GM23248 (cell line): ENCODE measurements at regions not wholly inside any gene's neighbourhood (a gene's known extent, or its start where the extent isn't known, plus 50 kb on each side); places are given as distances from the start of the nearest gene placed in this dataset.

ENCODE experiments used
- DNase-seq: peaks from one replicate; pipeline ENCODE4 v3.0.0-alpha.2; 2015
- H2AFZ ChIP-seq: fragments of 200-600 bp; sonication (generic); 2 replicates; pipeline ENCODE4 v1.6.1; 2016; ENCODE audit warnings: antibody characterized with exemption
- H3F3A ChIP-seq: fragments of 200-600 bp; sonication (generic); 2 replicates; pipeline ENCODE4 v1.6.1; 2016; ENCODE audit warnings: mild to moderate bottlenecking, antibody characterized with exemption, mixed run types; ENCODE audit not compliant: insufficient read depth
- H3K27ac ChIP-seq: fragments of 200-600 bp; sonication (generic); 2 replicates; pipeline ENCODE4 v1.5.1; 2016; ENCODE audit warnings: mild to moderate bottlenecking
- H3K27me3 ChIP-seq: fragments of 200-600 bp; sonication (generic); replicated peaks from 2 replicates; pipeline ENCODE4 v1.6.1; 2016; ENCODE audit warnings: mild to moderate bottlenecking; ENCODE audit not compliant: insufficient read depth
- H3K36me3 ChIP-seq: fragments of 200-600 bp; sonication (generic); 2 replicates; pipeline ENCODE4 v1.6.1; 2016; ENCODE audit warnings: low read depth, mild to moderate bottlenecking
- H3K4me1 ChIP-seq: fragments of 200-600 bp; sonication (generic); 2 replicates; pipeline ENCODE4 v1.6.1; 2016; ENCODE audit warnings: mild to moderate bottlenecking; ENCODE audit not compliant: insufficient read depth
- H3K4me2 ChIP-seq: fragments of 200-600 bp; sonication (generic); one replicate; pipeline ENCODE4 v1.6.1; 2016; ENCODE audit warnings: mild to moderate bottlenecking; ENCODE audit not compliant: unreplicated experiment
- H3K4me3 ChIP-seq: fragments of 200-600 bp; sonication (generic); 2 replicates; pipeline ENCODE4 v1.5.1; 2016; ENCODE audit warnings: mild to moderate bottlenecking
- H3K79me2 ChIP-seq: fragments of 200-600 bp; sonication (generic); 2 replicates; pipeline ENCODE4 v1.6.1; 2016; ENCODE audit warnings: mild to moderate bottlenecking; ENCODE audit not compliant: insufficient read depth
- H3K9ac ChIP-seq: fragments of 200-600 bp; sonication (generic); 2 replicates; pipeline ENCODE4 v1.6.1; 2016; ENCODE audit warnings: mild to moderate bottlenecking
- H3K9me2 ChIP-seq: fragments of 200-600 bp; sonication (generic); 2 replicates; pipeline ENCODE4 v1.6.1; 2016; ENCODE audit warnings: mixed run types, mild to moderate bottlenecking, moderate library complexity; ENCODE audit not compliant: insufficient read depth
- H3K9me3 ChIP-seq: fragments of 200-600 bp; sonication (generic); one replicate; pipeline ENCODE4 v1.6.1; 2017; ENCODE audit warnings: low read depth
- H4K20me1 ChIP-seq: fragments of 200-600 bp; sonication (generic); 2 replicates; pipeline ENCODE4 v1.6.0; 2016; ENCODE audit not compliant: insufficient read depth
- EZH2 ChIP-seq: fragments of 200-600 bp; sonication (generic); IDR thresholded peaks from 2 replicates; pipeline ENCODE4 v1.6.1; 2018; ENCODE audit warnings: antibody characterized with exemption, mild to moderate bottlenecking; ENCODE audit not compliant: insufficient read depth, poor library complexity, severe bottlenecking
- EZH2phosphoT487 ChIP-seq: fragments of 200-600 bp; sonication (generic); IDR thresholded peaks from 2 replicates; pipeline ENCODE4 v1.6.1; 2018; ENCODE audit warnings: antibody characterized with exemption, moderate library complexity, mild to moderate bottlenecking, low read depth; ENCODE audit not compliant: insufficient read depth
- WGBS, 2 experiments: methylation state at CpG; one replicate each; pipeline ENCODE4 v1.1.6; 2015 to 2017; ENCODE audit warnings: low lambda C conversion rate in 2 of 2, low coverage in 1 of 2; ENCODE audit errors: missing lambda C conversion rate in 2 of 2; 5-methylcytosine and 5-hydroxymethylcytosine counted together
- in situ Hi-C: fragments of 300-500 bp; cut with MboI; formaldehyde crosslinking; loops from 2 replicates; pipeline ENCODE4 v1.15.0; 2020

GRCh38 chr10:44207160-44207559 lies 177.7 kb downstream of the CXCL12 start:
- H3K36me3 ChIP-seq = no peaks in the 10 kb centered on the region
- in situ Hi-C loops = no loop called here
- H3K9ac ChIP-seq = no peak overlapping the region
- H3K9me3 ChIP-seq = no peaks in the 10 kb centered on the region
- no peak overlapping the region for H3K4me3 ChIP-seq
- H3F3A ChIP-seq = no peaks in the 10 kb centered on the region
- 94 to 96% methylated on average over 9 of the region's 9 CpGs for WGBS, 2 experiments
- no peak overlapping the region for H2AFZ ChIP-seq
- TF ChIP-seq EZH2phosphoT487 (no peak), EZH2 (no peak)
- DNase-seq = no peak
- H3K27me3 ChIP-seq = no peaks in the 10 kb centered on the region
- H3K9me2 ChIP-seq = no peaks in the 10 kb centered on the region
- H3K79me2 ChIP-seq = no peaks in the 10 kb centered on the region
- H3K4me1 ChIP-seq = 0 out of 2 replicates have a peak, but pooled peaks cover 5% of the 10 kb centered on the region
- no peak overlapping the region for H3K27ac ChIP-seq
- no peaks in the 10 kb centered on the region for H4K20me1 ChIP-seq
- H3K4me2 ChIP-seq = no peak overlapping the region

- Histone ChIP-seq H2AFZ (0 out of 2 replicates have a peak overlapping the region, but pooled peaks have one; percentile 19), H3K36me3 (no peaks in the 10 kb centered on the region), H3K4me2 (peak overlapping the region; percentile 18), H3F3A (no peaks in the 10 kb centered on the region), H3K79me2 (no peaks in the 10 kb centered on the region), H3K27me3 (no peaks in the 10 kb centered on the region), H3K9me2 (no peaks in the 10 kb centered on the region), H3K27ac (no peak overlapping the region), H4K20me1 (no peaks in the 10 kb centered on the region), H3K9ac (no peak overlapping the region), H3K9me3 (no peaks in the 10 kb centered on the region), H3K4me1 (0 out of 2 replicates have a peak, but pooled peaks cover 5% of the 10 kb centered on the region), H3K4me3 (no peak overlapping the region)
- no peak for TF ChIP-seq EZH2
- TF ChIP-seq EZH2phosphoT487 = no peak
- DNase-seq = peak; percentile 45
- in situ Hi-C loops = no loop called here
- 67 to 68% methylated on average over 25 of the region's 25 CpGs for WGBS, 2 experiments
Observed at GRCh38 chr10:44206127-44206818, 178.6 kb downstream of the CXCL12 start.

GRCh38 chr10:44205067-44205466 lies 179.8 kb downstream of the CXCL12 start:
- DNase-seq = no peak
- Histone ChIP-seq H3K9me3 (no peaks in the 10 kb centered on the region), H3K27me3 (no peaks in the 10 kb centered on the region), H3K36me3 (no peaks in the 10 kb centered on the region), H3K4me2 (no peak overlapping the region), H3K79me2 (no peaks in the 10 kb centered on the region), H3K9me2 (no peaks in the 10 kb centered on the region), H3K4me3 (no peak overlapping the region), H3F3A (no peaks in the 10 kb centered on the region), H3K9ac (no peak overlapping the region), H3K4me1 (0 out of 2 replicates have a peak, but pooled peaks cover 5% of the 10 kb centered on the region), H3K27ac (no peak overlapping the region), H2AFZ (no peak overlapping the region), H4K20me1 (no peaks in the 10 kb centered on the region)
- TF ChIP-seq EZH2 (no peak), EZH2phosphoT487 (no peak)
- 54 to 58% methylated on average over 3 of the region's 3 CpGs for WGBS, 2 experiments
- in situ Hi-C loops = no loop called here

GRCh38 chr10:44203535-44203934 lies 181.4 kb downstream of the CXCL12 start:
- Histone ChIP-seq H3K4me3 (no peak overlapping the region), H2AFZ (no peak overlapping the region), H3K4me1 (0 out of 2 replicates have a peak, but pooled peaks cover 8% of the 10 kb centered on the region), H3F3A (no peaks in the 10 kb centered on the region), H3K27me3 (no peaks in the 10 kb centered on the region), H3K27ac (no peak overlapping the region), H3K9ac (no peak overlapping the region), H3K79me2 (no peaks in the 10 kb centered on the region), H4K20me1 (no peaks in the 10 kb centered on the region), H3K9me3 (no peaks in the 10 kb centered on the region), H3K36me3 (no peaks in the 10 kb centered on the region), H3K9me2 (no peaks in the 10 kb centered on the region), H3K4me2 (no peak overlapping the region)
- in situ Hi-C loops = no loop called here
- DNase-seq = no peak
- TF ChIP-seq EZH2phosphoT487 (no peak), EZH2 (no peak)
